WTC11 (cell line): ENCODE measurements at regions not wholly inside any gene's neighbourhood (a gene's known extent, or its start where the extent isn't known, plus 50 kb on each side); places are given as distances from the start of the nearest gene placed in this dataset.

Experiments used
- ATAC-seq: fragments of 200-7000 bp; cut with Tn5 transposase; 2 replicates; pipeline ENCODE4 v1.10.0; 2021; ENCODE audit warnings: mild to moderate bottlenecking, moderate library complexity
- CTCF ChIA-PET: fragments of 300-600 bp; sonication (Branson Sonifier 250); formaldehyde crosslinking; loops from one replicate; lab custom pipeline; 2021; ENCODE audit warnings: antibody characterized with exemption; lab: Charles Lee
- POLR2A ChIA-PET: fragments of 350-600 bp; sonication (Branson Sonifier 250); formaldehyde crosslinking; loops from one replicate; lab custom pipeline; 2021; ENCODE audit warnings: antibody characterized with exemption; lab: Charles Lee
- DNase-seq: peaks from one replicate; pipeline ENCODE4 v3.0.0; 2021; ENCODE audit warnings: low spot score
- H3K27ac Mint-ChIP-seq: 2 replicates; pipeline ENCODE4 v1.8.0; 2021; ENCODE audit warnings: mixed read lengths
- H3K27me3 Mint-ChIP-seq: 2 replicates; pipeline ENCODE4 v1.8.0; 2021; ENCODE audit warnings: low read depth, mild to moderate bottlenecking, moderate library complexity, mixed read lengths
- H3K36me3 Mint-ChIP-seq: 2 replicates; pipeline ENCODE4 v1.8.0; 2021; ENCODE audit warnings: mixed read lengths
- H3K4me1 Mint-ChIP-seq: 2 replicates; pipeline ENCODE4 v1.8.0; 2022; ENCODE audit warnings: mixed read lengths
- H3K4me3 Mint-ChIP-seq: 2 replicates; pipeline ENCODE4 v1.8.0; 2021; ENCODE audit warnings: mild to moderate bottlenecking, moderate library complexity, mixed read lengths
- H3K9me3 Mint-ChIP-seq: 2 replicates; pipeline ENCODE4 v1.8.0; 2021; ENCODE audit warnings: mixed read lengths
- AR ChIP-seq: fragments of 250-450 bp; sonication (Bioruptor Pico); IDR thresholded peaks from 2 replicates; pipeline ENCODE4 v1.9.0; 2021; ENCODE audit warnings: mild to moderate bottlenecking
- GABPB1 ChIP-seq: sonication (generic); formaldehyde crosslinking; IDR thresholded peaks from 2 replicates; pipeline ENCODE4 v1.8.1; 2023; ENCODE audit warnings: mild to moderate bottlenecking, missing genetic modification reagents
- JUN ChIP-seq: sonication (generic); formaldehyde crosslinking; IDR thresholded peaks from 2 replicates; pipeline ENCODE4 v1.8.0; 2023; ENCODE audit warnings: mild to moderate bottlenecking, missing genetic modification reagents
- MYBL2 ChIP-seq: sonication (generic); formaldehyde crosslinking; IDR thresholded peaks from 2 replicates; pipeline ENCODE4 v1.8.1; 2023; ENCODE audit warnings: mild to moderate bottlenecking, moderate library complexity, missing genetic modification reagents
- TCF7 ChIP-seq: sonication (generic); formaldehyde crosslinking; IDR thresholded peaks from 2 replicates; pipeline ENCODE4 v1.8.0; 2022; ENCODE audit warnings: mild to moderate bottlenecking, low read depth, missing genetic modification reagents, moderate library complexity
- ZNF138 ChIP-seq: sonication (generic); formaldehyde crosslinking; conservative IDR thresholded peaks from 2 replicates; pipeline ENCODE4 v1.8.1; 2022; ENCODE audit warnings: mild to moderate bottlenecking, moderate library complexity, missing genetic modification reagents
- TF ChIP-seq, protein P1 (sequence below): sonication (generic); formaldehyde crosslinking; IDR thresholded peaks from 2 replicates; pipeline ENCODE4 v1.8.1; 2022; ENCODE audit warnings: missing genetic modification reagents, borderline replicate concordance
- TF ChIP-seq, protein P2 (sequence below): sonication (generic); formaldehyde crosslinking; conservative IDR thresholded peaks from 2 replicates; pipeline ENCODE4 v1.8.1; 2023; ENCODE audit warnings: mild to moderate bottlenecking, low read depth, missing genetic modification reagents, moderate library complexity
- TF ChIP-seq, protein P3 (sequence below): sonication (generic); formaldehyde crosslinking; IDR thresholded peaks from 2 replicates; pipeline ENCODE4 v1.8.0; 2022; ENCODE audit warnings: mild to moderate bottlenecking, missing genetic modification reagents
- TF ChIP-seq, protein P4 (sequence below): sonication (generic); formaldehyde crosslinking; IDR thresholded peaks from 2 replicates; pipeline ENCODE4 v1.8.1; 2023; ENCODE audit warnings: mild to moderate bottlenecking, missing genetic modification reagents, borderline replicate concordance
- TF ChIP-seq, protein P5 (sequence below): fragments of 250-450 bp; sonication (Bioruptor Pico); IDR thresholded peaks from 2 replicates; pipeline ENCODE4 v1.9.0; 2021; ENCODE audit warnings: moderate library complexity, mild to moderate bottlenecking, inconsistent platforms, borderline replicate concordance

DNA sequence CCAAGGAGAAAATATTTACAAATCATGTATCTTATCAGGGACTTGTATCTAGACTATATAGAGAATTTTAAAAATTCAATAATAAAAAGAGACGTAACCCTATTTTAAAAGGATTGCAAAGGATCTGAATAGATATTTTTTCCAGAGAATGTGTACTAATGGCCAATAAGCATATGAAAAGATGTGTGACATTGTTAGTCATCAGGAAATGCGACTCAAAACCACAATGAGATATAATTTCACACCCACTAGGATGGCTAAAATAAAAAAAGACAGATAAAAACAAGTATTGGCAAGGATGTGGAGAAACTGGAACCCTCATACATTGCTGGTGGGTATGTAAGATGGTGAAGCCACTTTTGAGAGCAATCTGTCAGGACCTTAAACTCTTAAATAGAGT lies 141.9 kb upstream of the BMP4 start (continued):
- TF ChIP-seq, protein P1, sequence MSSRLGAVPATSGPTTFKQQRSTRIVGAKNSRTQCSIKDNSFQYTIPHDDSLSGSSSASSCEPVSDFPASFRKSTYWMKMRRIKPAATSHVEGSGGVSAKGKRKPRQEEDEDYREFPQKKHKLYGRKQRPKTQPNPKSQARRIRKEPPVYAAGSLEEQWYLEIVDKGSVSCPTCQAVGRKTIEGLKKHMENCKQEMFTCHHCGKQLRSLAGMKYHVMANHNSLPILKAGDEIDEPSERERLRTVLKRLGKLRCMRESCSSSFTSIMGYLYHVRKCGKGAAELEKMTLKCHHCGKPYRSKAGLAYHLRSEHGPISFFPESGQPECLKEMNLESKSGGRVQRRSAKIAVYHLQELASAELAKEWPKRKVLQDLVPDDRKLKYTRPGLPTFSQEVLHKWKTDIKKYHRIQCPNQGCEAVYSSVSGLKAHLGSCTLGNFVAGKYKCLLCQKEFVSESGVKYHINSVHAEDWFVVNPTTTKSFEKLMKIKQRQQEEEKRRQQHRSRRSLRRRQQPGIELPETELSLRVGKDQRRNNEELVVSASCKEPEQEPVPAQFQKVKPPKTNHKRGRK = no peak
- TF ChIP-seq, protein P2, sequence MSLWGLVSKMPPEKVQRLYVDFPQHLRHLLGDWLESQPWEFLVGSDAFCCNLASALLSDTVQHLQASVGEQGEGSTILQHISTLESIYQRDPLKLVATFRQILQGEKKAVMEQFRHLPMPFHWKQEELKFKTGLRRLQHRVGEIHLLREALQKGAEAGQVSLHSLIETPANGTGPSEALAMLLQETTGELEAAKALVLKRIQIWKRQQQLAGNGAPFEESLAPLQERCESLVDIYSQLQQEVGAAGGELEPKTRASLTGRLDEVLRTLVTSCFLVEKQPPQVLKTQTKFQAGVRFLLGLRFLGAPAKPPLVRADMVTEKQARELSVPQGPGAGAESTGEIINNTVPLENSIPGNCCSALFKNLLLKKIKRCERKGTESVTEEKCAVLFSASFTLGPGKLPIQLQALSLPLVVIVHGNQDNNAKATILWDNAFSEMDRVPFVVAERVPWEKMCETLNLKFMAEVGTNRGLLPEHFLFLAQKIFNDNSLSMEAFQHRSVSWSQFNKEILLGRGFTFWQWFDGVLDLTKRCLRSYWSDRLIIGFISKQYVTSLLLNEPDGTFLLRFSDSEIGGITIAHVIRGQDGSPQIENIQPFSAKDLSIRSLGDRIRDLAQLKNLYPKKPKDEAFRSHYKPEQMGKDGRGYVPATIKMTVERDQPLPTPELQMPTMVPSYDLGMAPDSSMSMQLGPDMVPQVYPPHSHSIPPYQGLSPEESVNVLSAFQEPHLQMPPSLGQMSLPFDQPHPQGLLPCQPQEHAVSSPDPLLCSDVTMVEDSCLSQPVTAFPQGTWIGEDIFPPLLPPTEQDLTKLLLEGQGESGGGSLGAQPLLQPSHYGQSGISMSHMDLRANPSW (CRISPR knock-in tag) = no peak
- TF ChIP-seq ZNF138 (CRISPR knock-in tag) (no peak), JUN (no peak)

DNA sequence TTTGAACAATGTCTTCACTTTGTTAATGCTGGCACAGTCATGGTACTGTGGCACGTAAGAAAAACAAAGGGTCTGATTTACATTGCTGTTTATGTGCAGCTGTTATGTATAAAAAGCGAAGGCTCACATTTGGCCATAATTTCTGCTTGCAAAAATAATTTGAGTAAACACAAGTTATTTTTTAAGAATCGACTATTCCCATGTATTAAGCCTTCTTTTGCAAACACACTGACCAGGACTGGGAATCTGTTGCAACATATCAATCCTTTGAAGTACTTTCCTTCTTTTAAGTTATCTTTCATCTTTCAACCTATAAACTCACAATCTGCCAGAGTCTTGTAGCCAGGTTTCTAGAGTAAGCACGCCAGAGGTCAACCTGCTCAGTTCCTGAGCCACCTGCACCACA lies 145.4 kb upstream of the BMP4 start:
- no peaks in the 10 kb centered on the region for H3K36me3 Mint-ChIP-seq
- peaks cover 8% of the 10 kb centered on the region for H3K9me3 Mint-ChIP-seq
- peaks cover 21% of the 10 kb centered on the region for H3K4me1 Mint-ChIP-seq
- H3K27me3 Mint-ChIP-seq = no peaks in the 10 kb centered on the region; the same call in 1 of the 2 replicates
- POLR2A ChIA-PET = interaction anchor here (1.0 kb wide), 1 partner anchor 145 kb away, joined by 4 read pairs; the partner anchor contains the start of gene BMP4
- no peak overlapping the region for H3K4me3 Mint-ChIP-seq
- no peak for DNase-seq
- CTCF ChIA-PET = no interaction called here
- no peak overlapping the region for H3K27ac Mint-ChIP-seq
- TF ChIP-seq, protein P3, sequence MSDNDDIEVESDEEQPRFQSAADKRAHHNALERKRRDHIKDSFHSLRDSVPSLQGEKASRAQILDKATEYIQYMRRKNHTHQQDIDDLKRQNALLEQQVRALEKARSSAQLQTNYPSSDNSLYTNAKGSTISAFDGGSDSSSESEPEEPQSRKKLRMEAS = no peak
- TF ChIP-seq GABPB1 (CRISPR knock-in tag) = 0 out of 2 replicates have a peak, but pooled peaks have one; percentile 64
- no peak for TF ChIP-seq TCF7 (CRISPR knock-in tag)
- TF ChIP-seq, protein P4, sequence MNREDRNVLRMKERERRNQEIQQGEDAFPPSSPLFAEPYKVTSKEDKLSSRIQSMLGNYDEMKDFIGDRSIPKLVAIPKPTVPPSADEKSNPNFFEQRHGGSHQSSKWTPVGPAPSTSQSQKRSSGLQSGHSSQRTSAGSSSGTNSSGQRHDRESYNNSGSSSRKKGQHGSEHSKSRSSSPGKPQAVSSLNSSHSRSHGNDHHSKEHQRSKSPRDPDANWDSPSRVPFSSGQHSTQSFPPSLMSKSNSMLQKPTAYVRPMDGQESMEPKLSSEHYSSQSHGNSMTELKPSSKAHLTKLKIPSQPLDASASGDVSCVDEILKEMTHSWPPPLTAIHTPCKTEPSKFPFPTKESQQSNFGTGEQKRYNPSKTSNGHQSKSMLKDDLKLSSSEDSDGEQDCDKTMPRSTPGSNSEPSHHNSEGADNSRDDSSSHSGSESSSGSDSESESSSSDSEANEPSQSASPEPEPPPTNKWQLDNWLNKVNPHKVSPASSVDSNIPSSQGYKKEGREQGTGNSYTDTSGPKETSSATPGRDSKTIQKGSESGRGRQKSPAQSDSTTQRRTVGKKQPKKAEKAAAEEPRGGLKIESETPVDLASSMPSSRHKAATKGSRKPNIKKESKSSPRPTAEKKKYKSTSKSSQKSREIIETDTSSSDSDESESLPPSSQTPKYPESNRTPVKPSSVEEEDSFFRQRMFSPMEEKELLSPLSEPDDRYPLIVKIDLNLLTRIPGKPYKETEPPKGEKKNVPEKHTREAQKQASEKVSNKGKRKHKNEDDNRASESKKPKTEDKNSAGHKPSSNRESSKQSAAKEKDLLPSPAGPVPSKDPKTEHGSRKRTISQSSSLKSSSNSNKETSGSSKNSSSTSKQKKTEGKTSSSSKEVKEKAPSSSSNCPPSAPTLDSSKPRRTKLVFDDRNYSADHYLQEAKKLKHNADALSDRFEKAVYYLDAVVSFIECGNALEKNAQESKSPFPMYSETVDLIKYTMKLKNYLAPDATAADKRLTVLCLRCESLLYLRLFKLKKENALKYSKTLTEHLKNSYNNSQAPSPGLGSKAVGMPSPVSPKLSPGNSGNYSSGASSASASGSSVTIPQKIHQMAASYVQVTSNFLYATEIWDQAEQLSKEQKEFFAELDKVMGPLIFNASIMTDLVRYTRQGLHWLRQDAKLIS (CRISPR knock-in tag) = no peak
- TF ChIP-seq MYBL2 (CRISPR knock-in tag) = no peak
- no peak for TF ChIP-seq AR (CRISPR knock-in tag)
- TF ChIP-seq, protein P5, sequence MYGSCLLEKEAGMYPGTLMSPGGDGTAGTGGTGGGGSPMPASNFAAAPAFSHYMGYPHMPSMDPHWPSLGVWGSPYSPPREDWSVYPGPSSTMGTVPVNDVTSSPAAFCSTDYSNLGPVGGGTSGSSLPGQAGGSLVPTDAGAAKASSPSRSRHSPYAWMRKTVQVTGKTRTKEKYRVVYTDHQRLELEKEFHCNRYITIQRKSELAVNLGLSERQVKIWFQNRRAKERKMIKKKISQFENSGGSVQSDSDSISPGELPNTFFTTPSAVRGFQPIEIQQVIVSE (CRISPR knock-in tag) = no peak
- TF ChIP-seq, all 79 proteins: peak for 1
- no peak for ATAC-seq
